ENCODE measurements at regions not wholly inside any gene's neighbourhood (a gene's known extent, or its start where the extent isn't known, plus 50 kb on each side); places are given as distances from the start of the nearest gene placed in this dataset.

DNA sequence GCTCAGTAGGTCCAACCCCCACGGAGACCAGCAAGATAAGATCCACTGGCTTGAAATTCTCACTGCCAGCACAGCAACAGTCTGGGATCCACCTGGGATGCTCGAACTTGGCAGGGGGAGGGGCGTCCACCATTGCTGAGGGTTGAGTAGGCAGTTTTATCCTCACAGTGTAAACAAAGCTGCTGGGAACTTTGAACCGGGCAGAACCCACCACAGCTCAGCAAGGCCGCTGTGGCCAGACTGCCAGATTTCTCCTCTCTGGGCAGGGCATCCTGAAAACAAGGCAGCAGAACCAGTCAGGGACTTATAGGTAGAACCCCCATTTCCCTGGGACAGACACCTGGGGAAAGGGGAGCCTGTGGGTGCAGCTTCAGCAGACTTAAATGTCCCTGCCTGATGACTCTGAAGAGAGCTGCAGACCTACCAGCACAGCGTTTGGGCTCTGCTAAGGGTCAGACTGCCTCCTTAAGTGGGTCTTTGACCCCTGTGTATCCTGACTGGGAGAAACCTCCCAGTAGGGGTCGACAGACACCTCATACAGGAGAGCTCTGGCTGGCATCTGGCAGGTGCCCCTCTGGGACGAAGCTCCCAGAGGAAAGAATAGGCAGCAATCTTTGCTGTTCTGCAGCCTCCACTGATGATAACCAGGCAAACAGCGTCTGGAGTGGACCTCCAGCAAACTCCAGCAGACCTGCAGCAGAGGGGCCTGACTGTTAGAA, 782.4 kb upstream of the EYS start:
- H3K4me1 ChIP-seq (ENCODE audit: low read depth, poor library complexity, severe bottlenecking), result no peaks in the 10 kb centered on the region
- TF ChIP-seq, protein P1, sequence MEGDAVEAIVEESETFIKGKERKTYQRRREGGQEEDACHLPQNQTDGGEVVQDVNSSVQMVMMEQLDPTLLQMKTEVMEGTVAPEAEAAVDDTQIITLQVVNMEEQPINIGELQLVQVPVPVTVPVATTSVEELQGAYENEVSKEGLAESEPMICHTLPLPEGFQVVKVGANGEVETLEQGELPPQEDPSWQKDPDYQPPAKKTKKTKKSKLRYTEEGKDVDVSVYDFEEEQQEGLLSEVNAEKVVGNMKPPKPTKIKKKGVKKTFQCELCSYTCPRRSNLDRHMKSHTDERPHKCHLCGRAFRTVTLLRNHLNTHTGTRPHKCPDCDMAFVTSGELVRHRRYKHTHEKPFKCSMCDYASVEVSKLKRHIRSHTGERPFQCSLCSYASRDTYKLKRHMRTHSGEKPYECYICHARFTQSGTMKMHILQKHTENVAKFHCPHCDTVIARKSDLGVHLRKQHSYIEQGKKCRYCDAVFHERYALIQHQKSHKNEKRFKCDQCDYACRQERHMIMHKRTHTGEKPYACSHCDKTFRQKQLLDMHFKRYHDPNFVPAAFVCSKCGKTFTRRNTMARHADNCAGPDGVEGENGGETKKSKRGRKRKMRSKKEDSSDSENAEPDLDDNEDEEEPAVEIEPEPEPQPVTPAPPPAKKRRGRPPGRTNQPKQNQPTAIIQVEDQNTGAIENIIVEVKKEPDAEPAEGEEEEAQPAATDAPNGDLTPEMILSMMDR (conservative IDR thresholded peaks at IDR 0.05; ENCODE audit: low read depth, low read length), result no peak
- no peaks in the 10 kb centered on the region for H4K20me1 ChIP-seq (ENCODE audit: insufficient read depth)
- H3K27ac ChIP-seq, result no peak overlapping the region
- no peak overlapping the region for H2AFZ ChIP-seq (ENCODE audit: low read depth)
- H3K79me2 ChIP-seq (ENCODE audit: insufficient read depth, low read depth), result no peaks in the 10 kb centered on the region
- no peaks in the 10 kb centered on the region for H3K27me3 ChIP-seq (ENCODE audit: insufficient read depth, low read depth)
- H3K36me3 ChIP-seq (ENCODE audit: insufficient read depth), result no peaks in the 10 kb centered on the region
- H3K4me3 ChIP-seq (IDR thresholded peaks at IDR 0.05; ENCODE audit: insufficient read depth, low read depth, low read length), result no peak overlapping the region
- no peak overlapping the region for H3K4me2 ChIP-seq
- H3K9ac ChIP-seq, result no peak overlapping the region

DNA sequence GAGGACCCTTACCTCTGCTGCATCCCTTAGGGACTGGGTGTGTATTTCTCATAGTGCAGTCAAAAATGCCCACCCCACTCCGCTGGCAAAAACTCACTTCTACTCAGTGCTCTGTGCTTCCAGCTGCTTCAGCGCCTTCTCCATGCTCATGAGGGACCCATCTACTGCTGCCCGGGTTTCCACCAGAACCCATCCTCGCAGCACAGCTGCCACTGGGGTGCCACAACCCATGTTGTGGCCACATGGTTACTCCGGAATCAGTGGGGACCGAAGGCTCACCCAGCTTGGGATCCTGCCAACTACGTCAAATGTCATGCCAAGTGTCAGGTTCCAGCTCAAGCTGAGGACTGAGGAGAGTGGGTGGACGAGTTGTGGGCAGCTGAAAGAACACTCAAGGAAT, 774.2 kb upstream of the EYS start:
- Histone ChIP-seq H3K36me3 (ENCODE audit: insufficient read depth) (no peaks in the 10 kb centered on the region), H3K27me3 (ENCODE audit: insufficient read depth, low read depth) (no peaks in the 10 kb centered on the region), H2AFZ (ENCODE audit: low read depth) (no peak overlapping the region), H3K79me2 (ENCODE audit: insufficient read depth, low read depth) (no peaks in the 10 kb centered on the region), H3K9ac (no peak overlapping the region), H3K4me1 (ENCODE audit: low read depth, poor library complexity, severe bottlenecking) (no peaks in the 10 kb centered on the region), H3K4me2 (no peak overlapping the region), H4K20me1 (ENCODE audit: insufficient read depth) (no peaks in the 10 kb centered on the region), H3K27ac (no peak overlapping the region), H3K4me3 (IDR thresholded peaks at IDR 0.05; ENCODE audit: insufficient read depth, low read depth, low read length) (no peak overlapping the region)
- TF ChIP-seq, protein P1 (conservative IDR thresholded peaks at IDR 0.05; ENCODE audit: low read depth, low read length), result no peak

DNA sequence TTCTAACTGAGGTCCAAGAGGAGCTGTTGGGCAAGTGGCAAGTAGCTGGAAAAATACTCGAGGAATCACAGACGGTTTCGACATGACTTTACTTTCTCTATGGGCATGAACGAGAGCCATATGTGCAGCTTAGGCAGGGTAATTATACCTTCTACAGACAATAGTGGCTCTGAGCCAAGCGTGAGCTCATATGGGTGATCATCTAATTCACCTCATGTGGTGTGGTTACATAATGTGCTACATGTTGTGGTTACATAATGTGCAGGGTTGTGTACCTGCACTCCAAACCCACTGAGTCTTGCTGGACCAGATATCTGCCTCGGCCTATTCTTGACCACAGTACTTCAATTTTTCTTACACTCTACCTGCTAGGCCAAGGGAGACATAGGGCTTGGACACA, 771.7 kb upstream of the EYS start:
- no peaks in the 10 kb centered on the region for H3K79me2 ChIP-seq (ENCODE audit: insufficient read depth, low read depth)
- no peak overlapping the region for H3K9ac ChIP-seq
- H3K4me1 ChIP-seq (ENCODE audit: low read depth, poor library complexity, severe bottlenecking), result no peaks in the 10 kb centered on the region
- H3K4me3 ChIP-seq (IDR thresholded peaks at IDR 0.05; ENCODE audit: insufficient read depth, low read depth, low read length), result no peak overlapping the region
- no peak overlapping the region for H3K27ac ChIP-seq
- TF ChIP-seq, protein P1 (conservative IDR thresholded peaks at IDR 0.05; ENCODE audit: low read depth, low read length), result no peak
- H4K20me1 ChIP-seq (ENCODE audit: insufficient read depth), result no peaks in the 10 kb centered on the region
- no peak overlapping the region for H3K4me2 ChIP-seq
- H3K27me3 ChIP-seq (ENCODE audit: insufficient read depth, low read depth), result no peaks in the 10 kb centered on the region
- H2AFZ ChIP-seq (ENCODE audit: low read depth), result no peak overlapping the region
- no peaks in the 10 kb centered on the region for H3K36me3 ChIP-seq (ENCODE audit: insufficient read depth)

DNA sequence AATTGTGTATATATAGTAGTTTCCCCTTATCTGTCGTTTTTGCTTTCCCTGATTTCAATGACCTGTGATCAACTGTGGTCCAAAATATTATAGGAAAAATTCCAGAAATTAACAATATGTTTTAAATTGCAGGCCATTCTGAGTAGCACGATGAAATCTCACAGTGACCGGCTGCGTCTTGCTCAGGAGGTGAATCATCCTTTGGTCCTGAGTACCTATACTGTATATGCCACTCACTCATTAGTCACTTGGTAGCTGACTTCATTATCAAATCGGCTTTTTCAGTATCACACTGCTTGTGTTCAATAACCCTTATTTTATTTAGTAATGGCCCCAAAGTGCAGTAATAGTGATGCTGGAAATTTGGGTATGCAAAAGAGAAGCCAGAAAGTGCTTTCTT, 728.3 kb upstream of the EYS start:
- no peaks in the 10 kb centered on the region for H3K79me2 ChIP-seq (ENCODE audit: insufficient read depth, low read depth)
- H3K9ac ChIP-seq, result no peak overlapping the region
- no peak overlapping the region for H3K4me2 ChIP-seq
- no peak overlapping the region for H3K27ac ChIP-seq
- no peaks in the 10 kb centered on the region for H4K20me1 ChIP-seq (ENCODE audit: insufficient read depth)
- H3K36me3 ChIP-seq (ENCODE audit: insufficient read depth), result no peaks in the 10 kb centered on the region
- no peaks in the 10 kb centered on the region for H3K27me3 ChIP-seq (ENCODE audit: insufficient read depth, low read depth)
- TF ChIP-seq, protein P1 (conservative IDR thresholded peaks at IDR 0.05; ENCODE audit: low read depth, low read length), result no peak
- H3K4me1 ChIP-seq (ENCODE audit: low read depth, poor library complexity, severe bottlenecking), result no peaks in the 10 kb centered on the region
- H3K4me3 ChIP-seq (IDR thresholded peaks at IDR 0.05; ENCODE audit: insufficient read depth, low read depth, low read length), result no peak overlapping the region
- H2AFZ ChIP-seq (ENCODE audit: low read depth), result no peak overlapping the region
